Erythroblast (primary cell): ENCODE measurements at regions not wholly inside any gene's neighbourhood (a gene's known extent, or its start where the extent isn't known, plus 50 kb on each side); places are given as distances from the start of the nearest gene placed in this dataset.

Experiments
- DNase-seq, 2 experiments: peaks; one replicate each; lab custom pipeline; 2025; lab: John Stamatoyannopoulos, UW
- GATA1 ChIP-seq: IDR thresholded peaks from 2 replicates; pipeline ENCODE4 v1.6.1; 2011; ENCODE audit warnings: low read depth, mild to moderate bottlenecking, control low read depth, low read length, moderate library complexity
- POLR2A ChIP-seq: IDR thresholded peaks from 2 replicates; pipeline ENCODE4 v1.6.1; 2011; ENCODE audit warnings: mild to moderate bottlenecking, low read length

DNA sequence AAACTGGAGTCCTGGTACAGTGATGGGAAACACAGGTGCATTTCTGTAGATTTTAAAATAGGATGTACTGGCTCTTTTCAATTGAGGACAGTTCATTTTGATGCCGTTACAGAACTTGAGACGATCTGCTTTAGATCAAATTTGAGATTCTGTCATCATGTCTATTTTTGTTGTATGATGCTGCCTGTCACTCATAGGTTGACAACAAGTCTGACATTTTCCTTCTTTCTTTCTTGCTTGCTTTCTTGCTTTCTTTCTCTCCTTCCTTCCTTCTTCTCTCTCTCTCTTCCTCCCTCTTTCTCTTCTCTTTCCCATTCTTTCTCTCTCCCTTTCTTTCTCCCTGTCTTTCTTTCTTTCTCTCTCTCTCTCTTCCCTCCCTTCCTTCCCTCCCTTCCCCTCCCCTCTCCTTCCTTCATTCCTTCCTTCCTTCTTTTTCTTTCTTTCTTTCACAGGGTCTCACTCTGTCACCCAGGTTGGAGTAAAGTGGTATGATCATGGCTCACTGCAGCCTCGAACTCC is 152.6 kb upstream of the SGK1 start:
- TF ChIP-seq GATA1, result no peak
- no peak for TF ChIP-seq POLR2A
- DNase-seq, result no peak

DNA sequence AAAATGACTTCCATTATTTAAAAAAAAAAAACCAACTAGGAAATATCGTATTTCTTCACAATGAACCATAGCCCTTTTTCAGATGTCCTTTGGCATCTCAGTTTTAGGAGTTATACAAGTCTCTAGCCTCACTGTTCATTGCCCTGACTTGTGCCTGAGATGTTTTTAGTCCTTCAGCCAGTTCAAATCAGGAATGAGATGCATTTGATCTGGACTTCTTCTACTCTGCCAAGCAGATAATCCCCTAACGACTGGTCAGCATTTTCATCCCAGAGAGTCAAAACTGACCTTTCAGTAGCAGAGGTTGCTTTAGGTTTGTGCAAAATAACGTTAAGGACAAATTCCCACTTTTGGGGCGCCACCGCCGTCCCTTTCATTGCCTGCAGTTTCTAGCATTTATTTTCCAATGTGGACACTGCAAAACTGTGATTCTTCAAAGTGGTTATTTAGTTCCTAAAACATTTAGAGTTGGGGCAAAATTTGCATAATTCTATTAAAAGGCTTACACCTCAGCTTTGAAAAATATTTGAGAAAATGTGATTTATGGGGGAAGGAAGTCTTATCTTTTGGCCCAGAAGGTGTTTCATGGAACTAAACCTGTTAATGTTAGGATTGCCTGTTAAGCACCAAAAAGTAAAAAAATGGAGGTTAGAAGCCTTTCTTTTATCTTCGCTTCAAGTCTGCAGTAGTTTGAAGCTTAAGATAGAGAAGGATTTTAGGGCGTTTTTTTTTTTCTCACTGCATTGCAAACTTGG is 152.0 kb upstream of the SGK1 start:
- TF ChIP-seq GATA1 (no peak), POLR2A (no peak)

DNA sequence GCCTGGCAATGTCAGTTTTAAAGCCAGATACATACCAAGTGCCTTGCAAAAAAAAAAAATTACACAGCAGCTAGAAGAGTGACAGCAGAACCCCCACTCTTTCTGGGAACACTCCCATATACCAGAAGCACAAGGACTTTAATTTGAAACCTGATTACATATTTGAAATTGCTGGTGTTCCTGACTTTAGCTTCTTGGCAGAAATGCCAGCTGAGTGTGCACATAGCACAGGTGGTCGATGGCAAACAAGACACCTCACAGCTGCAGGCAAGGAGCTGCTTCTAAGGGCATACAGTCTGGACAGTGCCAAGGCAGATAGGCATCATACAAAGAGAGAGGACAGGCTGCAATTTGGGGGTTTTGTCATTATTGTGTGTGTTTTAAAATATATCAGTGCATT is 150.7 kb upstream of the SGK1 start:
- no peak for DNase-seq
- no peak for TF ChIP-seq POLR2A
- no peak for TF ChIP-seq GATA1

More for the DNA sequence above, 152.0 kb upstream of the SGK1 start:
- no peak for DNase-seq

DNA sequence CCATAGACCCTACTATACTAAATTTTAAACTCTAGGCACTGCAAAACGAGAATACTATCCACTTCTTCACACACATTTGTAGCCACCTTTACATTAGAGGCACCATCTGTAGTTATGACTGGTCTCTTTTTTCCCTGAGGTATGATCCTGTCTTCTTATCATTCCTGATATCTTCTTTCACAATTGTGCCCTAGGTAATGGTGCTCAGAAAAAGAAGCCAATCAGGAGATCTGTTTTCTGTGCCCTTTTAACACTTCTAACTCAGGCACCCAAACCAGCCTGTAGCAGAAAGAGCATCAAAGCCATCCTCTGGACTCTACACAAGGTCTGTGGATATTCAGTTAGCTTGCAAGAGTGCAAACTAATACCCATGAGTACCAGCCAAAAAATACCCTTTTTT is 149.7 kb upstream of the SGK1 start:
- no peak for TF ChIP-seq POLR2A
- TF ChIP-seq GATA1, result no peak
- no peak for DNase-seq

DNA sequence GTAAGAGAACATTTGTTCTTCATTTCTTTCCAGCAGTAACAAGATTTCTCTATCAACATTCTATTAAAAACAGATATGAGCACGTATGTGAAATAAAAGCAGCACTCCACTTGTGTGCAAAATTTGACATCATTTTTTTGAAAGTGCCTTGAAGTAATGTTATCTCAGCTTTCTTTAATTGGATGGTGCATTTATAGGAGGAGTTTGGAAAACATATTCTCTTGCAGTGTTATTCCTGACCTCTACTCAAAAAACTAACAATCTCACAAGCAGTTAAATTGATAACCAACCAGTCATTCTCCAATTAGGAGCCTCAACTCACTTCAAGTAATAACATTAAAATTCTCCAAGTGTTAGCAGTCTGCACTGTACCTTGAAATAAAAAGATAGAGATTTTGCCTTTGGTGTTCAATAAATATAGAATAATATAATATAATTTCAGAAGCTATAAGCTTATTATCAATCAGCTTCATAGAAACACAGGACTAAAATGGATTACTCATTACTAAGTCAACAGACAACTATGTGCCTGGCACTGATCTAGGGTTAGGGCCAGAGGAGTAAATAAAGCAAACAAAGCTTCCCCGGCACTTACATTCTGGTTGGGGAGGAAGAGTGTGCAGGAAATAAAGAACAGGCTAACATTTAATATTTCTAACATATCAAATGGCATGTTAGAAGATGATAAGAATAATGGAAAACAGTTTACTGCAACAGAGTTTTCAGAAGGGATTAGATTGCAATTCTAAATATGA is 149.0 kb upstream of the SGK1 start:
- TF ChIP-seq GATA1, result no peak
- no peak for TF ChIP-seq POLR2A
- no peak for DNase-seq

DNA sequence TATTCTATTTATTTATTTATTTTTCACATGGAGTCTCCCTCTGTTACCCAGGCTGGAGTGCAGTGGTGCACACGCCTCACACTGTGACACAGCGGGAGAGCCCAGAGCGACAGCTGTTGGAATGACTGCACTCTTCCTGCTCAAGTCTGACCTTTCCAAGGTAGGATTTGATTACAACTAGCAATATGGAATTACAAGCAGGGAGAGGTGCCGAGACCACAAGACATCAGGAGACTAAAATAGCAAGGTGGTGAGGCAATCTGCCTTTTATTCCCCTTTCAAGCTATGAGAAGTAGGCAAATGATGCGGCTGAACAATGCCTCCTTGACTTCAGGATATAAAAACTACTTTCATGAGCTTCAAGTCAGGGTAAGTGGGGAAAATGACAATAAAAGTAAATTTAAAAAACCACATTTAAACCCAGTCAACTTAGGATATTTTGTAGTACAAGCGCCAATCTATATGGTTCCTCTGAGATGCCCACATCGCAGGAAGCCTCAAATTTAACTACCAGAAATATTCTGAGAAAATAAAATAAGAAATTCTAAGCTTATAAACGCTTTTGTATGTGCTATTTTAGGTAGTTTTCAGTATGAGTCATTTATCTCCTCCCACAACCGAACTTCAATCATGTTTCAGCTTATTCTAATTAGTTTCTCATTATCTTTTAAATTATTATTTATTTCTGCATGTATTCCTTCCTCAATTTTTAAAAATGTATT is 146.9 kb upstream of the SGK1 start:
- TF ChIP-seq POLR2A (no peak), GATA1 (no peak)

DNA sequence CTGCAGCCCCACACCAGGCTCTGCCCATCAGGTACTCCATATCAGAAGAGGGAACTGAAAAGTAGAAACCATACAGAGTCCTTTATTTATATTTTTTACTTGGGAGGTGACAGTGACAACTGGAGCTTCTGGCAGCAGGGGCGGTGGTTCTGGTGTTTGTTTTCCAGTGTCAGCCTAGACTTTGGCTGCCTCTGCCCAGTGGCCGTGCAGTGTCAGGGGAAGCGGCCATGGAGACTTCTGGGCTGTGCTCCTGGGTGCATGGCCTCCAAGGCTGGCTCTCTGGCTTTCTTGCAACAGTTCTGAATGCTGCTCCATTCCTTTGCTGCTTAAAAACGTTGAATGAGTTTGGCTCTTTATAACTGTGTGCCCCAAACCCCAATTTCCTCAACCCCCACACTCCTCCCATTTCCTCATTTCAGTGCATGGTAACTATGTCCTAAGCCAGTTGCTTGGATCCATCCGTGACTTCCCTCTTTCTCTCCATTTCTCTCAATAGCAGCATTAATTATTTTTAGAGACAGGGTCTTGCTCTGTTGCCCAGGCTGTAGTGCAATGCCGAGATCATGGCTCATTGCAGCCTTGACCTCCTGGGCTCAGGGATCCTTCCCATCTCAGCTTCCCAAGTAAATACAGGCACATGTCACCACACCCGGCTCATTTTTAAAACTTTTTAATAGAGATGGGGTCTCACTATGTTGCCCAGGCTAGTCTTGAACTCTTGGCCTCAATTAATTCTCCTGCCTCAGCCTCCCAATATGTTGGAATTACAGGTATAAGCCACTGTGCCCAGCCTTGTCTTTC is 141.1 kb upstream of the SGK1 start:
- DNase-seq, result no peak
- no peak for TF ChIP-seq GATA1
- TF ChIP-seq POLR2A, result no peak

More for the DNA sequence above, 146.9 kb upstream of the SGK1 start:
- DNase-seq, result no peak

DNA sequence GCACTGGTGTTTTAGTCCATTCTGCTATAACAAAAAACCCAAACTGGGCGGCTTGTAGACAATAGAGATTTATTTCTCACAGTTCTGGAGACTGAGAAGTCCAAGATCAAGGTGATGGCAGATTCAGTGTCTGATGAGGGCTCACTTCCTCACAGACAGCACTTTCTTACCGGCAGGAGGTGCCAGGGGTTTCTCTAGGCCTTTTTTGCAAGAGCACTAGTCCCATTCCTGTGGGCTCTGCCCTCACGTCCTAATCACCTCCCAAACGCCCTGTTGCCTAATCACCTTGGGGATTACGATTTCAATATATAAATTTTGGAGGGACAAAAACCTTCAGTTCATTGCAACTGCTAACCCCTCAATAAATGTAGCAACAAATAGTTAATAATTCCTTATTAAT is 140.0 kb upstream of the SGK1 start:
- TF ChIP-seq POLR2A, result no peak

DNA sequence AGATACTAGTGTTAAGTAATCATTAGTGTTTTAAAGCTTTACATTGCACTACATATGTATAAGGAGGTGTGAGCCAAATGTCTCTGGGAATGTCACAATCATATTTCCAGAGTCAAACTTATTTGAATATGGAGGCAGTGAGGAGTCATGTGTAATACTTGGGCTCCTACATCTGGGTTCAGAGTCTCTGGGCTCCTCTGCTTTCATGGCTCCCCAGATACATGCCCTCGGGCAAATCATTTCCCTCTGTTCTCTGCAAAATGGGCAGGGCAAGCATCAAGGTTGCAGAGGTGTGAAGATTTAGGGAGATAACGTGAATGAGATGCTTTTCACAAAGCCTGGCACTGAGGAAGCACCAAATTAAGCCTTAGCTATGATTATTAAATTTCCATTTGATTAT is 138.3 kb upstream of the SGK1 start:
- TF ChIP-seq GATA1 (no peak), POLR2A (no peak)
- no peak for DNase-seq

More for the DNA sequence above, 140.0 kb upstream of the SGK1 start:
- no peak for DNase-seq

DNA sequence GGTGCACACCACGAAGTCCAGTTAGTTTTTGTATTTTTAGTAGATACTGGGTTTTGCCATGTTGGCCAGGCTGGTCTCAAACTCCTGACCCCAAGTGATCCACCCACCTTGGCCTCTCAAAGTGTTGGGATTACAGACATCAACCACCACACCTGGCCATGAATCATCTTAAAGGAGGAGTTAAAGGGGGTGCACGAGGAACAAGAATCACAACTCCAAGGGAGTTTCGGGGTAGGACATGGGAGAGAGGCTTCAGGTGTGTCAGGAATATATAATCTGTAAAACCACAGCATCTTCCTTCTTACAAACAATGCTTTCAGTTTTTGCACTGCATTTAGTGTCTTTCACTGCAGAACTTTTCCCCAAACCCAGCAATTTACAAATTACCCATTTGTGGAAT is 137.4 kb upstream of the SGK1 start:
- TF ChIP-seq POLR2A (no peak), GATA1 (no peak)
- no peak for DNase-seq

DNA sequence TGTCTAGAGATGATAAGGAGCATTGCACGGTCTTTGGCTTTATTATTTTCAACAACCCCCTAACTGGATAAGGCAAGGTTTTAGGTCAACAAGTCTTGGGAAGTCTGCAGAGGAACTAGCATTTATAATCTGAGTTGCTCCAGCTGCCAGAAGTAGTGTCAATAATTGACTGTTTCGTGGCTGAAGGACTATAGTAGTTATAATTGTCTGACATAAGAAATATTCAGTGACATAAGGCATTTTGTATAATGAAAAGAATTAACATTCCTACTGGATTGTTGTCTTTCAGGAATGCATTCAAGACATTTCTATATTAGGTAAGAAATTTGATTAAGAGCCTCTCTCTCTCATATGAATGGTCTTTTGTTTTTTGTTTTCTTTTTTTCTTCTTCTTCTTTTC is 136.9 kb upstream of the SGK1 start:
- TF ChIP-seq POLR2A (no peak), GATA1 (no peak)
- no peak for DNase-seq

DNA sequence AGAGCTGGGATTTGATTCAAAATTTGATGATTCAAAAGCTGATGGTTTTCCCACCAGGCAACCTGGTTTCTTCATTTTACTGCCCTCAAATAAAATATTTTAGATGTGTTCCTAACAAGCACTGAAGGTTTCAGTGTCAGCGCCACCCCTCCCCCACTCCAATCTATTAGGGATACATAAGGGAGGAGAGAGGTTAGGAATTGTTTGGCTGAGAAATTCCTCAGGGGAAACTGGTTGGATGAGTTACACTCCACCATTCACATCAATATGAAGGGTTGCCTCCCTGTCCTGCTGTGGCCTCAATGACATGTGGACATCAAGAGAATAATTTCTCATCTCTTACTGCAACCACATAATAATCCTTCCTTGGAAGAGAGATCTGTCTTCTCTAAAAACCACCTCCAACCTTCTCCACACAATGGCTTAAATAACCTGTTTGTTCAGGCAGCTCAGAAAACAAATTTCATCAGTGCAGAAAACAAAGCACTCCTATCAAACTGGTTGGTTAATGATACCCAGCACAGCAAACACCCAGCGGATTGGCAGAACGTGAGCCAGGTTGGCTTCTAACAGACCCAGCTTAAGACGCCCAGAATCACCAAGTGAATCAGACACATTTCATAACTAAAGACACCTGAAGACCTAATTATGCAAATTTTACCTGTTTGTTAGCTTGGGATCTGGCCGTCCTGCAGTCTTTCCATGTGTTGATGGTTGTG is 136.0 kb upstream of the SGK1 start:
- TF ChIP-seq POLR2A, result no peak
- no peak for TF ChIP-seq GATA1
- DNase-seq, result no peak
